ENCODE measurements at regions not wholly inside any gene's neighbourhood (a gene's known extent, or its start where the extent isn't known, plus 50 kb on each side); places are given as distances from the start of the nearest gene placed in this dataset.
"Not testable (repeated sequence)": the region's sequence is repeated elsewhere in the genome, so short reads cannot be mapped to it uniquely, and the experiment has no call there.

DNA sequence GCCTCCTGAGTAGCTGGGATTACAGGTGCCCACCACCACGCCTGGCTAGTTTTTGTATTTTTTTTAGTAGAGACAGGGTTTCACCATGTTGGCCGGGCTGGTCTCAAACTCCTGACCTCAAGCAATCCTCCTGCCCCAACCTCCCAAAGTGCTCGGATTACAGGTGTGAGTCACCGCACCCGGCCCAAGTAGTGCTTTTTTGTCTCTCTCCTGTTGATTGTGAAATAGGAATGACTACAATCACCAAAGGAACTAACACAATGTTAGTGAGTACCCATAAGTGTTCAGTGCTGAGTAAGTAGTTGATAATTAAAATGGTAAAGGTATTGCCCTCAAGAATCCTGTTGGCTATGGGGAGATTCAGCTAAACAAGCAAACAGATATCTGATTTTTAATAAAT, 294.1 kb upstream of the LYZL1 start:
- H3K27ac ChIP-seq (ENCODE audit: low read depth, low read length); H3K4me3 ChIP-seq (replicated peaks in 1 of 2; ENCODE audit: low read depth in 1 of 2, low read length in 2 of 2); BruUV-seq (replicated peaks); H3K79me2 ChIP-seq (ENCODE audit: insufficient read depth, low read length); ATAC-seq; POLR2A ChIA-PET; H3K36me3 ChIP-seq (ENCODE audit: control insufficient read depth in 1 of 2, insufficient read depth in 2 of 2, low read length in 2 of 2); H3K27me3 ChIP-seq (ENCODE audit: insufficient read depth, low read length); H2AFZ ChIP-seq (ENCODE audit: low read depth, low read length, poor library complexity, severe bottlenecking); H3K9ac ChIP-seq (ENCODE audit: low read length); H3K9me3 ChIP-seq (ENCODE audit: control insufficient read depth in 1 of 2, insufficient read depth in 1 of 2, low read depth in 1 of 2, low read length in 2 of 2); RAD21 ChIA-PET (ENCODE audit: low non-redundant PET in 1 of 2, low total read pairs in 2 of 2, uncharacterized antibody in 2 of 2, unreplicated experiment in 2 of 2); H3K9me2 ChIP-seq (ENCODE audit: insufficient read depth); H4K20me1 ChIP-seq (ENCODE audit: insufficient read depth); intact Hi-C loops (cut with micrococcal nuclease): not testable (repeated sequence)
- Histone ChIP-seq H3K4me1 (ENCODE audit: control insufficient read depth in 1 of 2, insufficient read depth in 2 of 2, low read length in 2 of 2) (peaks cover 7 to 32% of the 10 kb centered on the region in 2 experiments), H3K4me2 (ENCODE audit: low read length) (peak overlapping the region; percentile 13; the same call in 1 of the 2 replicates)
- peak; percentile 69 for TF ChIP-seq CEBPB (IDR thresholded peaks at IDR 0.05; ENCODE audit: low read depth)
- CTCF ChIA-PET, result interaction anchor here (2.0 kb wide), 1 partner anchor 331 kb away, joined by 6 read pairs; no protein-coding TSS in a partner anchor
- peak; percentile 18 for DNase-seq (ENCODE audit: low read depth, low spot score)

DNA sequence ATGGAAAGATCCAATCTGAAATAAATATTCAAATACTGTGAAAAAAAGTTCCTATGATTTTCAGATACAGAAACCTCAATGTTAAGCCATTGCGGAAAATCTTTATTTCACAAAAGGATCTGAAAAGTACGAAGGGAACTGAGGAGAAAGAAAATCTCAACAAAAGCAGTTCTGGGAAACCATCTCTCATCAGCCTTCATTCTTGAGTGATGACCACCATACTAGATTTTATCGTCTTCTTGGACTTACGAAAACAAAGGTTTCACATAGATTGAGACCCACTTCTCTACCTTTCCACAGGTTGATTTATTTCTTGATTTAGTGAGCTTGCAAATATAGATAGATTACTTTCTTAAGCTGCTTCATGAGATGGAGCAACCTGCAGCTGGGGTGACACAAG, 293.4 kb upstream of the LYZL1 start:
- Histone ChIP-seq H3K36me3 (ENCODE audit: control insufficient read depth in 1 of 2, insufficient read depth in 2 of 2, low read length in 2 of 2) (no peaks in the 10 kb centered on the region), H3K79me2 (ENCODE audit: insufficient read depth, low read length) (no peaks in the 10 kb centered on the region), H3K4me1 (ENCODE audit: control insufficient read depth in 1 of 2, insufficient read depth in 2 of 2, low read length in 2 of 2) (peaks cover 7 to 30% of the 10 kb centered on the region in 2 experiments), H3K9me3 (ENCODE audit: control insufficient read depth in 1 of 2, insufficient read depth in 1 of 2, low read depth in 1 of 2, low read length in 2 of 2) (no peaks in the 10 kb centered on the region), H3K4me2 (ENCODE audit: low read length) (no peak overlapping the region), H4K20me1 (ENCODE audit: insufficient read depth) (no peaks in the 10 kb centered on the region), H3K9me2 (ENCODE audit: insufficient read depth) (no peaks in the 10 kb centered on the region), H3K27ac (ENCODE audit: low read depth, low read length) (no peak overlapping the region), H3K4me3 (replicated peaks in 1 of 2; ENCODE audit: low read depth in 1 of 2, low read length in 2 of 2) (no peak overlapping the region), H3K27me3 (ENCODE audit: insufficient read depth, low read length) (no peaks in the 10 kb centered on the region), H2AFZ (ENCODE audit: low read depth, low read length, poor library complexity, severe bottlenecking) (no peak overlapping the region), H3K9ac (ENCODE audit: low read length) (no peak overlapping the region)
- POLR2A ChIA-PET, result no interaction called here
- TF ChIP-seq FOSL1 (IDR thresholded peaks at IDR 0.05; ENCODE audit: low read depth) (no peak), CEBPB (IDR thresholded peaks at IDR 0.05; ENCODE audit: low read depth) (no peak), RAD21 (IDR thresholded peaks at IDR 0.05; ENCODE audit: low read depth) (no peak), SP1 (IDR thresholded peaks at IDR 0.05; ENCODE audit: low read depth) (no peak), SRF (IDR thresholded peaks at IDR 0.05; ENCODE audit: low read depth) (no peak), ZNF274 (IDR thresholded peaks at IDR 0.05; ENCODE audit: low read depth, low read length) (no peak), SIN3A (IDR thresholded peaks at IDR 0.05; ENCODE audit: low read depth) (no peak), POLR2A (IDR thresholded peaks at IDR 0.05; ENCODE audit: borderline replicate concordance, extremely low read depth, insufficient read depth, insufficient read length) (no peak), ELF1 (IDR thresholded peaks at IDR 0.05; ENCODE audit: borderline replicate concordance, low read depth) (no peak), POLR2AphosphoS5 (IDR thresholded peaks at IDR 0.05; ENCODE audit: low read depth, low read length) (no peak)
- TF ChIP-seq, protein P1, sequence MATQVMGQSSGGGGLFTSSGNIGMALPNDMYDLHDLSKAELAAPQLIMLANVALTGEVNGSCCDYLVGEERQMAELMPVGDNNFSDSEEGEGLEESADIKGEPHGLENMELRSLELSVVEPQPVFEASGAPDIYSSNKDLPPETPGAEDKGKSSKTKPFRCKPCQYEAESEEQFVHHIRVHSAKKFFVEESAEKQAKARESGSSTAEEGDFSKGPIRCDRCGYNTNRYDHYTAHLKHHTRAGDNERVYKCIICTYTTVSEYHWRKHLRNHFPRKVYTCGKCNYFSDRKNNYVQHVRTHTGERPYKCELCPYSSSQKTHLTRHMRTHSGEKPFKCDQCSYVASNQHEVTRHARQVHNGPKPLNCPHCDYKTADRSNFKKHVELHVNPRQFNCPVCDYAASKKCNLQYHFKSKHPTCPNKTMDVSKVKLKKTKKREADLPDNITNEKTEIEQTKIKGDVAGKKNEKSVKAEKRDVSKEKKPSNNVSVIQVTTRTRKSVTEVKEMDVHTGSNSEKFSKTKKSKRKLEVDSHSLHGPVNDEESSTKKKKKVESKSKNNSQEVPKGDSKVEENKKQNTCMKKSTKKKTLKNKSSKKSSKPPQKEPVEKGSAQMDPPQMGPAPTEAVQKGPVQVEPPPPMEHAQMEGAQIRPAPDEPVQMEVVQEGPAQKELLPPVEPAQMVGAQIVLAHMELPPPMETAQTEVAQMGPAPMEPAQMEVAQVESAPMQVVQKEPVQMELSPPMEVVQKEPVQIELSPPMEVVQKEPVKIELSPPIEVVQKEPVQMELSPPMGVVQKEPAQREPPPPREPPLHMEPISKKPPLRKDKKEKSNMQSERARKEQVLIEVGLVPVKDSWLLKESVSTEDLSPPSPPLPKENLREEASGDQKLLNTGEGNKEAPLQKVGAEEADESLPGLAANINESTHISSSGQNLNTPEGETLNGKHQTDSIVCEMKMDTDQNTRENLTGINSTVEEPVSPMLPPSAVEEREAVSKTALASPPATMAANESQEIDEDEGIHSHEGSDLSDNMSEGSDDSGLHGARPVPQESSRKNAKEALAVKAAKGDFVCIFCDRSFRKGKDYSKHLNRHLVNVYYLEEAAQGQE (IDR thresholded peaks at IDR 0.05; ENCODE audit: low read depth), result no peak
- TF ChIP-seq, protein P2, sequence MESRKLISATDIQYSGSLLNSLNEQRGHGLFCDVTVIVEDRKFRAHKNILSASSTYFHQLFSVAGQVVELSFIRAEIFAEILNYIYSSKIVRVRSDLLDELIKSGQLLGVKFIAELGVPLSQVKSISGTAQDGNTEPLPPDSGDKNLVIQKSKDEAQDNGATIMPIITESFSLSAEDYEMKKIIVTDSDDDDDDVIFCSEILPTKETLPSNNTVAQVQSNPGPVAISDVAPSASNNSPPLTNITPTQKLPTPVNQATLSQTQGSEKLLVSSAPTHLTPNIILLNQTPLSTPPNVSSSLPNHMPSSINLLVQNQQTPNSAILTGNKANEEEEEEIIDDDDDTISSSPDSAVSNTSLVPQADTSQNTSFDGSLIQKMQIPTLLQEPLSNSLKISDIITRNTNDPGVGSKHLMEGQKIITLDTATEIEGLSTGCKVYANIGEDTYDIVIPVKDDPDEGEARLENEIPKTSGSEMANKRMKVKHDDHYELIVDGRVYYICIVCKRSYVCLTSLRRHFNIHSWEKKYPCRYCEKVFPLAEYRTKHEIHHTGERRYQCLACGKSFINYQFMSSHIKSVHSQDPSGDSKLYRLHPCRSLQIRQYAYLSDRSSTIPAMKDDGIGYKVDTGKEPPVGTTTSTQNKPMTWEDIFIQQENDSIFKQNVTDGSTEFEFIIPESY (IDR thresholded peaks at IDR 0.05; ENCODE audit: extremely low read depth, insufficient replicate concordance, low read length), result no peak
- TF ChIP-seq, protein P3, sequence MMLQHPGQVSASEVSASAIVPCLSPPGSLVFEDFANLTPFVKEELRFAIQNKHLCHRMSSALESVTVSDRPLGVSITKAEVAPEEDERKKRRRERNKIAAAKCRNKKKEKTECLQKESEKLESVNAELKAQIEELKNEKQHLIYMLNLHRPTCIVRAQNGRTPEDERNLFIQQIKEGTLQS (IDR thresholded peaks at IDR 0.05), result no peak
- TF ChIP-seq, protein P4, sequence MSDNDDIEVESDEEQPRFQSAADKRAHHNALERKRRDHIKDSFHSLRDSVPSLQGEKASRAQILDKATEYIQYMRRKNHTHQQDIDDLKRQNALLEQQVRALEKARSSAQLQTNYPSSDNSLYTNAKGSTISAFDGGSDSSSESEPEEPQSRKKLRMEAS (IDR thresholded peaks at IDR 0.05), result no peak
- ATAC-seq (no peak), DNase-seq (ENCODE audit: low read depth, low spot score) (no peak)
- CTCF ChIA-PET, result interaction anchor here (2.0 kb wide), 1 partner anchor 332 kb away, joined by 6 read pairs; no protein-coding TSS in a partner anchor
- no TSS peak for BruUV-seq (replicated peaks)
- intact Hi-C loops (cut with micrococcal nuclease), result no loop called here
- RAD21 ChIA-PET (ENCODE audit: low non-redundant PET in 1 of 2, low total read pairs in 2 of 2, uncharacterized antibody in 2 of 2, unreplicated experiment in 2 of 2), result no interaction called here

All from HCT116 (cell line).